AG10803 (cell line): ENCODE measurements at regions not wholly inside any gene's neighbourhood (a gene's known extent, or its start where the extent isn't known, plus 50 kb on each side); places are given as distances from the start of the nearest gene placed in this dataset.

Experiments used
- DNase-seq: peaks from one replicate; pipeline ENCODE4 v3.0.0; 2010; ENCODE audit warnings: low read depth
- H3K4me3 ChIP-seq: 2 replicates; pipeline ENCODE4 v1.5.1; 2011; ENCODE audit warnings: mild to moderate bottlenecking, low read length, control low read depth
- TF ChIP-seq, protein P1 (sequence below): conservative IDR thresholded peaks from 2 replicates; pipeline ENCODE4 v1.5.1; 2011; ENCODE audit warnings: mild to moderate bottlenecking, low read length, control low read depth, inconsistent platforms

- TF ChIP-seq, protein P1, sequence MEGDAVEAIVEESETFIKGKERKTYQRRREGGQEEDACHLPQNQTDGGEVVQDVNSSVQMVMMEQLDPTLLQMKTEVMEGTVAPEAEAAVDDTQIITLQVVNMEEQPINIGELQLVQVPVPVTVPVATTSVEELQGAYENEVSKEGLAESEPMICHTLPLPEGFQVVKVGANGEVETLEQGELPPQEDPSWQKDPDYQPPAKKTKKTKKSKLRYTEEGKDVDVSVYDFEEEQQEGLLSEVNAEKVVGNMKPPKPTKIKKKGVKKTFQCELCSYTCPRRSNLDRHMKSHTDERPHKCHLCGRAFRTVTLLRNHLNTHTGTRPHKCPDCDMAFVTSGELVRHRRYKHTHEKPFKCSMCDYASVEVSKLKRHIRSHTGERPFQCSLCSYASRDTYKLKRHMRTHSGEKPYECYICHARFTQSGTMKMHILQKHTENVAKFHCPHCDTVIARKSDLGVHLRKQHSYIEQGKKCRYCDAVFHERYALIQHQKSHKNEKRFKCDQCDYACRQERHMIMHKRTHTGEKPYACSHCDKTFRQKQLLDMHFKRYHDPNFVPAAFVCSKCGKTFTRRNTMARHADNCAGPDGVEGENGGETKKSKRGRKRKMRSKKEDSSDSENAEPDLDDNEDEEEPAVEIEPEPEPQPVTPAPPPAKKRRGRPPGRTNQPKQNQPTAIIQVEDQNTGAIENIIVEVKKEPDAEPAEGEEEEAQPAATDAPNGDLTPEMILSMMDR, result no peak
- H3K4me3 ChIP-seq, result no peak overlapping the region
- DNase-seq, result no peak
These were observed 92.0 kb upstream of the CAMK1G start for GRCh38 chr1:209491496-209491895.

- no peak for DNase-seq
- TF ChIP-seq, protein P1, result no peak
- no peak overlapping the region for H3K4me3 ChIP-seq
These were observed 91.6 kb upstream of the CAMK1G start for GRCh38 chr1:209491897-209492296.

- no peak for DNase-seq
- H3K4me3 ChIP-seq, result no peak overlapping the region
- TF ChIP-seq, protein P1, result no peak
These were observed 90.0 kb upstream of the CAMK1G start for GRCh38 chr1:209493559-209493958.

GRCh38 chr1:209497729-209498128 is 85.8 kb upstream of the CAMK1G start:
- no peak for DNase-seq
- TF ChIP-seq, protein P1, result no peak
- H3K4me3 ChIP-seq, result no peak overlapping the region

GRCh38 chr1:209500993-209501392 is 82.5 kb upstream of the CAMK1G start:
- DNase-seq, result no peak
- TF ChIP-seq, protein P1, result no peak
- H3K4me3 ChIP-seq, result no peak overlapping the region

GRCh38 chr1:209503196-209503595 is 80.3 kb upstream of the CAMK1G start:
- no peak overlapping the region for H3K4me3 ChIP-seq
- TF ChIP-seq, protein P1, result no peak
- no peak for DNase-seq

DNA sequence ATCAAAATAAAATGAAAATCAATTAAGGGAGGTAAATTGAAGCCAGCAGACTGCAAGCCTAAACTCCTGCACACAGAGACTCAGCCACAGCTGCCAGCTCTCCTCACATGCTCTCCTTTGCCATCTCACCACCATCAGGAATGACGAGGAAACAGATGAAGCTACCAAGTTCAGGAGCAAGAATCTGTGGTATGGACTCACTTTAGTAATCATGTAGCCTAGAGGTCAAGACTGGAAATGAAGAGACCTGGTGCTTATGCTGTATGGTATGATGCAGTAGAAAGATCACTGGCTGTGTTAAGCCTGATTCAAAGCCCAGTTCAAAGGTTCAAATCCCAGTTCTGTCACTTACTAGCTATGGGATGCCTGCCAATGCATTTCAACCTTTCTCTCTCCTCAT is 78.9 kb upstream of the CAMK1G start:
- DNase-seq, result no peak
- TF ChIP-seq, protein P1, result no peak

More for the DNA sequence above, 78.9 kb upstream of the CAMK1G start:
- H3K4me3 ChIP-seq, result no peak overlapping the region
